GM19324 (cell line): ENCODE measurements at regions not wholly inside any gene's neighbourhood (a gene's known extent, or its start where the extent isn't known, plus 50 kb on each side); places are given as distances from the start of the nearest gene placed in this dataset.

ENCODE experiments used
- ATAC-seq: cut with Tn5 transposase; IDR thresholded peaks from one replicate; pipeline ENCODE4 v1.9.1; 2021; ENCODE audit warnings: mild to moderate bottlenecking, moderate library complexity; ENCODE audit not compliant: unreplicated experiment, low FRiP score

- no peak for ATAC-seq
Observed at GRCh38 chr2:5751873-5752482, 59.8 kb downstream of the SOX11 start.

GRCh38 chr2:5756272-5756671, 64.1 kb downstream of the SOX11 start:
- no peak for ATAC-seq

- no peak for ATAC-seq
Observed at GRCh38 chr2:5758346-5758745, 66.2 kb downstream of the SOX11 start.

- ATAC-seq, result no peak
Observed at GRCh38 chr2:5759949-5760348, 67.8 kb downstream of the SOX11 start.

- no peak for ATAC-seq
Observed at GRCh38 chr2:5763531-5763930, 71.3 kb downstream of the SOX11 start.

- ATAC-seq, result no peak
Observed at GRCh38 chr2:5764041-5764440, 71.9 kb downstream of the SOX11 start.

- no peak for ATAC-seq
Observed at GRCh38 chr2:5766056-5766455, 73.9 kb downstream of the SOX11 start.

- no peak for ATAC-seq
Observed at GRCh38 chr2:5766561-5766960, 74.4 kb downstream of the SOX11 start.

GRCh38 chr2:5777131-5777535, 84.9 kb downstream of the SOX11 start:
- ATAC-seq, result no peak

GRCh38 chr2:5781679-5782078, 89.5 kb downstream of the SOX11 start:
- ATAC-seq, result no peak

- no peak for ATAC-seq
Observed at GRCh38 chr2:5782103-5782502, 89.9 kb downstream of the SOX11 start.

- ATAC-seq, result no peak
Observed at GRCh38 chr2:5788447-5788846, 96.3 kb downstream of the SOX11 start.

GRCh38 chr2:5791371-5791770, 99.2 kb downstream of the SOX11 start:
- ATAC-seq, result no peak

GRCh38 chr2:5794012-5794411, 101.8 kb downstream of the SOX11 start:
- ATAC-seq, result no peak

- ATAC-seq, result no peak
Observed at GRCh38 chr2:5798084-5798483, 105.9 kb downstream of the SOX11 start.

GRCh38 chr2:5799348-5799747, 107.2 kb downstream of the SOX11 start:
- no peak for ATAC-seq

GRCh38 chr2:5803547-5803946, 111.4 kb downstream of the SOX11 start:
- no peak for ATAC-seq

- ATAC-seq, result no peak
Observed at GRCh38 chr2:5818961-5819600, 126.9 kb downstream of the SOX11 start.

GRCh38 chr2:5824126-5824525, 131.9 kb downstream of the SOX11 start:
- no peak for ATAC-seq

- no peak for ATAC-seq
Observed at GRCh38 chr2:5825686-5826085, 133.5 kb downstream of the SOX11 start.

- no peak for ATAC-seq
Observed at GRCh38 chr2:5826979-5827655, 134.9 kb downstream of the SOX11 start.

GRCh38 chr2:5834501-5834900, 142.3 kb downstream of the SOX11 start:
- ATAC-seq, result no peak
